ENCODE measurements at regions not wholly inside any gene's neighbourhood (a gene's known extent, or its start where the extent isn't known, plus 50 kb on each side); places are given as distances from the start of the nearest gene placed in this dataset.

DNA sequence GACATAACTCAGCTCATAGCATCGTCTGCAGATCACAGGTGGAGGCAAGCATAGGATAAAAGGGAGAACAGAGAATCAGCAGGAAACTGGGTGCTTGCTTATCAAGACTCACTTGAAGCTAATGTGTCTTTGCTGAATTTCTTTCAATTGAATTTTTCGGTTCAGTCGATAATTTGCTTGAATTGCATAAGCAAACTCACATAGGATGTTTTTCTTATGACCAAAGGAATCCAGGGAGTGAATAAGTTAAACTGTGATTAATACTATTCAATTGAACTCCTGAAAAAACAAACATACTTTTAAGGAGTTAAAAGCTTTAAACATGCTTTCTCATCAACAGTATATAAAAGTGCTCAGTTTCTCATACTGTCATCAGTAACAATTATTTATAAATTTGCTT lies 707.1 kb upstream of the ACVR2A start:
- peak; percentile 40 for ATAC-seq
- no TSS peak for BruUV-seq (replicated peaks)

DNA sequence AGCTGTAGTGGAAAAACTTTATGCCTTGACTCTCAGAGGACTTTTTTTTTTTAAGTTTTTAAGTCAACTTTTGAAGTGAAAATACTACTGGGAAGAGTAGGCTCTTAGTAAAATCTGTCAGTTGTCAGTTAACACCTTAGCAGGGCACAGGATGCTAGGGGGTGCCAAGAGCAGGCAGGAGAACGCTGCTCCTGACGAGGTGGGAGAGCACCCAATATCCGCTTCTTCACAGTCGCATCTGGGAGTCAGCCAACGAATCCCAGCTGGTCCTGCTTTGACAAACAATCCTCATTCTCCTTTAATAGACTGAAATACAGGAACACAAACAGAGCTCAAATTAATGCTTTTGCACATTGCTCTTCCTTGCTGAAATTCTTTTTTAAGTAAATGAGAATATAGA lies 709.5 kb upstream of the ACVR2A start:
- TF ChIP-seq CTCF (conservative IDR thresholded peaks at IDR 0.05; ENCODE audit: low read depth, low read length) (no peak), EZH2phosphoT487 (IDR thresholded peaks at IDR 0.05; ENCODE audit: borderline replicate concordance, low read length) (no peak), EZH2 (IDR thresholded peaks at IDR 0.05; ENCODE audit: low read length, unreplicated experiment) (no peak)
- intact Hi-C loops (cut with micrococcal nuclease), result loop anchor here (5.0 to 10.0 kb wide), 2 partner anchors 142 to 211 kb away; no protein-coding TSS in a partner anchor
- Histone ChIP-seq H3K79me2 (ENCODE audit: low read length) (no peaks in the 10 kb centered on the region), H2AFZ (ENCODE audit: low read length) (no peak overlapping the region), H3K27me3 (ENCODE audit: low read length) (no peaks in the 10 kb centered on the region), H3F3A (ENCODE audit: low read length, unreplicated experiment) (no peaks in the 10 kb centered on the region), H3K4me3 (ENCODE audit: low read length) (no peak overlapping the region), H3K9me3 (ENCODE audit: low read length) (no peaks in the 10 kb centered on the region), H3K27ac (ENCODE audit: low read length) (no peak overlapping the region), H3K9ac (ENCODE audit: low read length) (no peak overlapping the region), H3K36me3 (ENCODE audit: low read depth, low read length) (no peaks in the 10 kb centered on the region), H4K20me1 (ENCODE audit: low read length) (no peaks in the 10 kb centered on the region), H3K4me1 (ENCODE audit: insufficient read depth, low read length) (peaks cover 27% of the 10 kb centered on the region), H3K9me2 (replicated peaks; ENCODE audit: low read length) (no peaks in the 10 kb centered on the region), H3K4me2 (ENCODE audit: low read length) (no peak overlapping the region)
- no peak for DNase-seq
- ChIA-PET CTCF (no interaction called here), POLR2A (ENCODE audit: unreplicated experiment) (no interaction called here)
- no peak for ATAC-seq
- BruUV-seq (replicated peaks), result no TSS peak

More for the DNA sequence above, 707.1 kb upstream of the ACVR2A start:
- H3K4me1 ChIP-seq (ENCODE audit: insufficient read depth, low read length), result peaks cover 27% of the 10 kb centered on the region
- intact Hi-C loops (cut with micrococcal nuclease), result loop anchor here (2.0 to 10.0 kb wide), 3 partner anchors 39 to 213 kb away; no protein-coding TSS in a partner anchor
- no peak overlapping the region for H3K4me3 ChIP-seq (ENCODE audit: low read length)
- no peaks in the 10 kb centered on the region for H3K9me3 ChIP-seq (ENCODE audit: low read length)
- POLR2A ChIA-PET (ENCODE audit: unreplicated experiment), result no interaction called here
- peak overlapping the region; percentile 28 for H3K4me2 ChIP-seq (ENCODE audit: low read length)
- peak; percentile 40 for DNase-seq
- TF ChIP-seq EZH2 (IDR thresholded peaks at IDR 0.05; ENCODE audit: low read length, unreplicated experiment) (no peak), EZH2phosphoT487 (IDR thresholded peaks at IDR 0.05; ENCODE audit: borderline replicate concordance, low read length) (no peak), CTCF (conservative IDR thresholded peaks at IDR 0.05; ENCODE audit: low read depth, low read length) (no peak)
- H3K36me3 ChIP-seq (ENCODE audit: low read depth, low read length), result no peaks in the 10 kb centered on the region
- H3K9me2 ChIP-seq (replicated peaks; ENCODE audit: low read length), result no peaks in the 10 kb centered on the region
- CTCF ChIA-PET, result interaction anchor here (0.7 kb wide), 1 partner anchor 404 kb away, joined by 3 read pairs; no protein-coding TSS in a partner anchor
- H3K27ac ChIP-seq (ENCODE audit: low read length), result peak overlapping the region; percentile 20; the same call in 1 of the 2 replicates
- H3K9ac ChIP-seq (ENCODE audit: low read length), result no peak overlapping the region
- no peaks in the 10 kb centered on the region for H3K27me3 ChIP-seq (ENCODE audit: low read length)
- H3K79me2 ChIP-seq (ENCODE audit: low read length), result no peaks in the 10 kb centered on the region
- no peaks in the 10 kb centered on the region for H4K20me1 ChIP-seq (ENCODE audit: low read length)
- H2AFZ ChIP-seq (ENCODE audit: low read length), result no peak overlapping the region
- no peaks in the 10 kb centered on the region for H3F3A ChIP-seq (ENCODE audit: low read length, unreplicated experiment)

DNA sequence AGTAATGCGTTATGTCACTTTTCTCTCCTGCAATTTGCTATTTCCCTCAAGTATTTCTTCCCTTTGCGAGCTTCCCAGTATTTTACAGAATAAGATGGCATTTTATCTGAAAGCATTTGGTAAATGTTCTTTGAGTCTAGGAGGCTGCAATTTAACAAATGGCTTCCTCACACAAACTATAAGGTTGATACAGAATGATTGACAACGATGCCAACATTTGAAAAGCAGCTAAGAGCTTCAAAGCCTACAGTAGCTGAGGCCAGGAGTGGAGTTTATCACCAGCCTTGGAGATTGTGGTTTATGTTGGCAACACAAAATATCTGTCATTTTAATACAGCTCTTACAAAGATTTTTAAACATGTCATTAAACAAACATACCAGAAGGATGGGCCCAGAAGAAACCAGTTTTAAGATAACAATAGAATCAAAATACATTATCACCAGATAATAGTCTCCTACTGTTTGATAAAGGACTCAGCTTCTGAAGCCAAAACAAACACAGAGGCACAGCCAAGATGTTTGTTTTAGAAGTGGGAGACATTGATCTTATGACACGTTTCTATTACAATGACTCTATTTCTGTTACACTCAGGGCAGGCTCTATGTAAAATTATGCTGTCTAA lies 711.4 kb upstream of the ACVR2A start:
- ChIA-PET POLR2A (ENCODE audit: unreplicated experiment) (no interaction called here), CTCF (interaction anchor here (0.7 kb wide), 1 partner anchor 51 kb away, joined by 3 read pairs; no protein-coding TSS in a partner anchor)
- intact Hi-C loops (cut with micrococcal nuclease), result loop anchor here (1.0 to 10.0 kb wide), 2 partner anchors 44 to 209 kb away; no protein-coding TSS in a partner anchor
- H2AFZ ChIP-seq (ENCODE audit: low read length), result no peak overlapping the region
- no peak overlapping the region for H3K4me3 ChIP-seq (ENCODE audit: low read length)
- no peaks in the 10 kb centered on the region for H3K9me3 ChIP-seq (ENCODE audit: low read length)
- TF ChIP-seq EZH2 (IDR thresholded peaks at IDR 0.05; ENCODE audit: low read length, unreplicated experiment) (no peak), EZH2phosphoT487 (IDR thresholded peaks at IDR 0.05; ENCODE audit: borderline replicate concordance, low read length) (no peak)
- no peak overlapping the region for H3K9ac ChIP-seq (ENCODE audit: low read length)
- BruUV-seq (replicated peaks), result no TSS peak
- no peaks in the 10 kb centered on the region for H3K79me2 ChIP-seq (ENCODE audit: low read length)
- no peaks in the 10 kb centered on the region for H3F3A ChIP-seq (ENCODE audit: low read length, unreplicated experiment)
- peaks cover 27% of the 10 kb centered on the region for H3K4me1 ChIP-seq (ENCODE audit: insufficient read depth, low read length)
- H3K27ac ChIP-seq (ENCODE audit: low read length), result no peak overlapping the region
- H3K36me3 ChIP-seq (ENCODE audit: low read depth, low read length), result no peaks in the 10 kb centered on the region
- DNase-seq (peak; percentile 76), ATAC-seq (peak; percentile 78)
- no peaks in the 10 kb centered on the region for H3K9me2 ChIP-seq (replicated peaks; ENCODE audit: low read length)
- no peaks in the 10 kb centered on the region for H4K20me1 ChIP-seq (ENCODE audit: low read length)
- H3K4me2 ChIP-seq (ENCODE audit: low read length), result peak overlapping the region; percentile 20; the same call in 1 of the 2 replicates
- no peaks in the 10 kb centered on the region for H3K27me3 ChIP-seq (ENCODE audit: low read length)

Measured in PC-3 (cell line).